DOHH2 (cell line): ENCODE measurements at regions not wholly inside any gene's neighbourhood (a gene's known extent, or its start where the extent isn't known, plus 50 kb on each side); places are given as distances from the start of the nearest gene placed in this dataset.

Experiments used
- H3F3A ChIP-seq: fragments of 200-600 bp; sonication (generic), shearing (Covaris generic); 2 replicates; pipeline ENCODE4 v1.6.0; 2016; ENCODE audit warnings: antibody characterized with exemption, mild to moderate bottlenecking; ENCODE audit not compliant: control insufficient read depth, insufficient read depth
- H3K27ac ChIP-seq: fragments of 200-600 bp; sonication (generic); 2 replicates; pipeline ENCODE4 v1.5.1; 2014; ENCODE audit warnings: low read depth, mild to moderate bottlenecking, low read length, moderate library complexity
- H3K27me3 ChIP-seq: fragments of 200-600 bp; sonication (generic); 2 replicates; pipeline ENCODE4 v1.6.1; 2014; ENCODE audit warnings: mild to moderate bottlenecking, low read length, mixed read lengths; ENCODE audit not compliant: control insufficient read depth
- H3K36me3 ChIP-seq: fragments of 200-600 bp; sonication (generic); 2 replicates; pipeline ENCODE4 v1.6.1; 2014; ENCODE audit warnings: mild to moderate bottlenecking, low read length, moderate library complexity, mixed read lengths; ENCODE audit not compliant: control insufficient read depth
- H3K4me1 ChIP-seq: fragments of 200-600 bp; sonication (generic); 2 replicates; pipeline ENCODE4 v1.6.1; 2014; ENCODE audit warnings: mild to moderate bottlenecking, low read length, mixed read lengths; ENCODE audit not compliant: control insufficient read depth
- H3K4me2 ChIP-seq: fragments of 200-600 bp; sonication (generic); 2 replicates; pipeline ENCODE4 v1.6.0; 2014; ENCODE audit warnings: mild to moderate bottlenecking, low read length, moderate library complexity
- H3K4me3 ChIP-seq: fragments of 200-600 bp; sonication (generic); 2 replicates; pipeline ENCODE4 v1.5.1; 2014; ENCODE audit warnings: mild to moderate bottlenecking, low read length, mixed read lengths
- H3K79me2 ChIP-seq: fragments of 200-600 bp; sonication (generic); 2 replicates; pipeline ENCODE4 v1.6.1; 2014; ENCODE audit warnings: mild to moderate bottlenecking, low read length, mixed read lengths; ENCODE audit not compliant: control insufficient read depth
- H3K9me2 ChIP-seq: fragments of 200-600 bp; sonication (generic); replicated peaks from 2 replicates; pipeline ENCODE4 v1.6.1; 2014; ENCODE audit warnings: mild to moderate bottlenecking, low read length, mixed read lengths; ENCODE audit not compliant: control insufficient read depth
- H3K9me3 ChIP-seq: fragments of 200-600 bp; sonication (generic); 2 replicates; pipeline ENCODE4 v1.6.1; 2014; ENCODE audit warnings: antibody characterized with exemption, low read length, mixed read lengths; ENCODE audit not compliant: control insufficient read depth, insufficient read depth
- H4K20me1 ChIP-seq: fragments of 200-600 bp; sonication (generic); 2 replicates; pipeline ENCODE4 v1.6.0; 2014; ENCODE audit warnings: low read depth, mild to moderate bottlenecking, antibody characterized with exemption, low read length, moderate library complexity; ENCODE audit not compliant: control insufficient read depth, insufficient read depth
- CTCF ChIP-seq: fragments of 200-600 bp; sonication (generic); IDR thresholded peaks from one replicate; pipeline ENCODE4 v1.5.1; 2014; ENCODE audit warnings: antibody characterized with exemption, mild to moderate bottlenecking, low read depth, low read length; ENCODE audit not compliant: poor library complexity, severe bottlenecking
- EZH2phosphoT487 ChIP-seq: fragments of 200-600 bp; sonication (generic); IDR thresholded peaks from 2 replicates; pipeline ENCODE4 v1.6.1; 2017; ENCODE audit warnings: borderline replicate concordance, mild to moderate bottlenecking, antibody characterized with exemption, low read length, moderate library complexity, mixed read lengths

- Histone ChIP-seq H3K9me2 (no peaks in the 10 kb centered on the region), H3K79me2 (no peaks in the 10 kb centered on the region), H3K4me3 (no peak overlapping the region), H3K4me1 (no peaks in the 10 kb centered on the region), H3K4me2 (no peak overlapping the region), H3K27ac (no peak overlapping the region), H3K27me3 (0 out of 2 replicates have a peak, but pooled peaks cover 5% of the 10 kb centered on the region), H4K20me1 (no peaks in the 10 kb centered on the region), H3F3A (no peaks in the 10 kb centered on the region), H3K9me3 (no peaks in the 10 kb centered on the region), H3K36me3 (no peaks in the 10 kb centered on the region)
- TF ChIP-seq EZH2phosphoT487 (no peak), CTCF (no peak)
Observed at GRCh38 chr16:13633391-13633861, 286.5 kb upstream of the ERCC4 start.

- Histone ChIP-seq H3K4me3 (no peak overlapping the region), H4K20me1 (no peaks in the 10 kb centered on the region), H3K9me3 (no peaks in the 10 kb centered on the region), H3K9me2 (no peaks in the 10 kb centered on the region), H3K27ac (no peak overlapping the region), H3K4me1 (no peaks in the 10 kb centered on the region), H3K27me3 (0 out of 2 replicates have a peak, but pooled peaks cover 5% of the 10 kb centered on the region), H3K36me3 (no peaks in the 10 kb centered on the region), H3F3A (no peaks in the 10 kb centered on the region), H3K79me2 (no peaks in the 10 kb centered on the region), H3K4me2 (no peak overlapping the region)
- TF ChIP-seq CTCF = no peak
- no peak for TF ChIP-seq EZH2phosphoT487
Observed at GRCh38 chr16:13634253-13634652, 285.7 kb upstream of the ERCC4 start.

- Histone ChIP-seq H3F3A (no peaks in the 10 kb centered on the region), H3K4me3 (no peak overlapping the region), H3K4me2 (no peak overlapping the region), H3K27ac (no peak overlapping the region), H3K27me3 (0 out of 2 replicates have a peak, but pooled peaks cover 4% of the 10 kb centered on the region), H3K36me3 (no peaks in the 10 kb centered on the region), H3K4me1 (no peaks in the 10 kb centered on the region), H4K20me1 (no peaks in the 10 kb centered on the region), H3K79me2 (no peaks in the 10 kb centered on the region), H3K9me3 (no peaks in the 10 kb centered on the region), H3K9me2 (no peaks in the 10 kb centered on the region)
- no peak for TF ChIP-seq EZH2phosphoT487
- no peak for TF ChIP-seq CTCF
Observed at GRCh38 chr16:13634959-13635358, 285.0 kb upstream of the ERCC4 start.

- H3K27me3 ChIP-seq = no peaks in the 10 kb centered on the region
- TF ChIP-seq CTCF (no peak), EZH2phosphoT487 (no peak)
- H3K4me3 ChIP-seq = no peak overlapping the region
- H3K9me3 ChIP-seq = no peaks in the 10 kb centered on the region
- no peaks in the 10 kb centered on the region for H3K36me3 ChIP-seq
- H3F3A ChIP-seq = no peaks in the 10 kb centered on the region
- no peaks in the 10 kb centered on the region for H4K20me1 ChIP-seq
- no peaks in the 10 kb centered on the region for H3K9me2 ChIP-seq
- H3K4me2 ChIP-seq = no peak overlapping the region
- no peaks in the 10 kb centered on the region for H3K79me2 ChIP-seq
- no peaks in the 10 kb centered on the region for H3K4me1 ChIP-seq
- H3K27ac ChIP-seq = no peak overlapping the region
Observed at GRCh38 chr16:13638218-13638617, 281.7 kb upstream of the ERCC4 start.
